Fibroblast of lung (primary cell): ENCODE measurements at regions not wholly inside any gene's neighbourhood (a gene's known extent, or its start where the extent isn't known, plus 50 kb on each side); places are given as distances from the start of the nearest gene placed in this dataset.

Source experiments
- DNase-seq, 2 donors: peaks; one replicate each; pipeline versions ENCODE4 v3.0.0 to v3.0.0-alpha.2; 2010; ENCODE audit warnings: low read depth in 2 of 2
- H2AFZ ChIP-seq: 2 replicates; pipeline ENCODE4 v1.5.1; 2012; ENCODE audit warnings: low read length, control low read depth, inconsistent platforms
- H3K27ac ChIP-seq: 2 replicates; pipeline ENCODE4 v1.5.1; 2011; ENCODE audit warnings: low read length, control low read depth; ENCODE audit not compliant: insufficient read depth
- H3K27me3 ChIP-seq: 2 replicates; pipeline ENCODE4 v1.5.1; 2011; ENCODE audit warnings: mild to moderate bottlenecking, low read length; ENCODE audit not compliant: control insufficient read depth, insufficient read depth
- H3K36me3 ChIP-seq: 2 replicates; pipeline ENCODE4 v1.5.1; 2011; ENCODE audit warnings: low read length; ENCODE audit not compliant: control insufficient read depth, insufficient read depth
- H3K4me1 ChIP-seq: 2 replicates; pipeline ENCODE4 v1.5.1; 2011; ENCODE audit warnings: low read length; ENCODE audit not compliant: control insufficient read depth, insufficient read depth; ENCODE audit errors: extremely low read depth
- H3K4me2 ChIP-seq: 2 replicates; pipeline ENCODE4 v1.5.1; 2011; ENCODE audit warnings: low read length, control low read depth; ENCODE audit not compliant: insufficient read depth; ENCODE audit errors: extremely low read depth
- H3K4me3 ChIP-seq, 4 experiments: fragments of 200-600 bp in 1 of 4; sonication (generic) in 1 of 4; replicated peaks in 1 of 4; 2 replicates each; pipeline ENCODE4 v1.5.1; 2011 to 2016; ENCODE audit warnings: low read length in 4 of 4, low read depth in 3 of 4, mild to moderate bottlenecking in 3 of 4, control low read depth in 2 of 4, inconsistent platforms in 1 of 4, mixed read lengths in 1 of 4; ENCODE audit not compliant: insufficient read depth in 1 of 4; ENCODE audit errors: control extremely low read depth in 1 of 4
- H3K79me2 ChIP-seq: 2 replicates; pipeline ENCODE4 v1.5.1; 2012; ENCODE audit warnings: mild to moderate bottlenecking, low read length, inconsistent platforms; ENCODE audit not compliant: control insufficient read depth, insufficient read depth
- H3K9ac ChIP-seq: 2 replicates; pipeline ENCODE4 v1.5.1; 2011; ENCODE audit warnings: mild to moderate bottlenecking, low read length, control low read depth; ENCODE audit not compliant: insufficient read depth
- H3K9me3 ChIP-seq: 2 replicates; pipeline ENCODE4 v1.5.1; 2012; ENCODE audit warnings: low read depth, low read length; ENCODE audit not compliant: control insufficient read depth, insufficient read depth
- H4K20me1 ChIP-seq: 2 replicates; pipeline ENCODE4 v1.5.1; 2011; ENCODE audit warnings: low read length; ENCODE audit not compliant: control insufficient read depth, insufficient read depth; ENCODE audit errors: extremely low read depth
- CTCF ChIP-seq, 2 donors: IDR thresholded peaks in 1 of 2; conservative IDR thresholded peaks in 1 of 2; 1 replicate in 1 of 2; 2 replicates in 1 of 2; pipeline ENCODE4 v1.5.1; 2011 to 2012; ENCODE audit warnings: low read length in 2 of 2, control low read depth in 1 of 2, inconsistent platforms in 1 of 2, low read depth in 1 of 2, mild to moderate bottlenecking in 1 of 2
- EZH2 ChIP-seq: IDR thresholded peaks from 2 replicates; pipeline ENCODE4 v1.5.1; 2012; ENCODE audit warnings: low read length, control low read depth, mild to moderate bottlenecking; ENCODE audit errors: missing control alignments

- Histone ChIP-seq H3K9me3 (no peaks in the 10 kb centered on the region), H2AFZ (no peak overlapping the region), H3K27ac (no peak overlapping the region), H3K9ac (no peak overlapping the region), H3K27me3 (no peaks in the 10 kb centered on the region), H3K4me2 (no peak overlapping the region), H3K36me3 (no peaks in the 10 kb centered on the region), H3K79me2 (no peaks in the 10 kb centered on the region), H3K4me3 (no peak overlapping the region), H4K20me1 (no peaks in the 10 kb centered on the region), H3K4me1 (no peaks in the 10 kb centered on the region)
- no peak for TF ChIP-seq EZH2
- no peak for TF ChIP-seq CTCF (conservative IDR thresholded peaks at IDR 0.05 in 1 of 2, IDR thresholded peaks at IDR 0.05 in 1 of 2; ENCODE audit: low read depth in 1 of 2, low read length in 2 of 2)
- DNase-seq, result no peak
These were observed 409.6 kb downstream of the NPIPA8 start for GRCh38 chr16:17926866-17927399.

- no peaks in the 10 kb centered on the region for H3K79me2 ChIP-seq
- no peaks in the 10 kb centered on the region for H3K36me3 ChIP-seq
- no peak overlapping the region for H2AFZ ChIP-seq
- H3K9me3 ChIP-seq, result no peaks in the 10 kb centered on the region
- no peaks in the 10 kb centered on the region for H3K27me3 ChIP-seq
- H3K4me2 ChIP-seq, result no peak overlapping the region
- no peak overlapping the region for H3K4me3 ChIP-seq
- H3K9ac ChIP-seq, result no peak overlapping the region
- TF ChIP-seq EZH2 (no peak), CTCF (conservative IDR thresholded peaks at IDR 0.05 in 1 of 2, IDR thresholded peaks at IDR 0.05 in 1 of 2; ENCODE audit: low read depth in 1 of 2, low read length in 2 of 2) (no peak)
- H3K27ac ChIP-seq, result no peak overlapping the region
- H4K20me1 ChIP-seq, result no peaks in the 10 kb centered on the region
- no peak for DNase-seq
- no peaks in the 10 kb centered on the region for H3K4me1 ChIP-seq
These were observed 410.1 kb downstream of the NPIPA8 start for GRCh38 chr16:17926461-17926860.

- Histone ChIP-seq H3K36me3 (no peaks in the 10 kb centered on the region), H3K9ac (no peak overlapping the region), H3K4me3 (no peak overlapping the region), H3K27ac (no peak overlapping the region), H3K4me2 (no peak overlapping the region), H3K9me3 (no peaks in the 10 kb centered on the region), H3K79me2 (no peaks in the 10 kb centered on the region), H3K4me1 (no peaks in the 10 kb centered on the region), H4K20me1 (no peaks in the 10 kb centered on the region), H3K27me3 (no peaks in the 10 kb centered on the region), H2AFZ (no peak overlapping the region)
- DNase-seq, result no peak
- no peak for TF ChIP-seq CTCF (conservative IDR thresholded peaks at IDR 0.05 in 1 of 2, IDR thresholded peaks at IDR 0.05 in 1 of 2; ENCODE audit: low read depth in 1 of 2, low read length in 2 of 2)
- TF ChIP-seq EZH2, result no peak
These were observed 410.8 kb downstream of the NPIPA8 start for GRCh38 chr16:17925761-17926160.
